Endothelial cell of hepatic sinusoid (primary cell): ENCODE measurements at regions not wholly inside any gene's neighbourhood (a gene's known extent, or its start where the extent isn't known, plus 50 kb on each side); places are given as distances from the start of the nearest gene placed in this dataset.

Source experiments
- in situ Hi-C: cut with HindIII; loops from 2 replicates; pipeline ENCODE4 v1.10.0; 2017; ENCODE audit warnings: low sequenced_read_pairs

- in situ Hi-C loops = no loop called here
These were observed 50.5 kb downstream of the RGS12 start for GRCh38 chr4:3343358-3343757.

- in situ Hi-C loops = no loop called here
These were observed 51.3 kb downstream of the RGS12 start for GRCh38 chr4:3344104-3344503.

GRCh38 chr4:3344596-3344995 lies 51.8 kb downstream of the RGS12 start:
- in situ Hi-C loops = no loop called here

GRCh38 chr4:3345384-3345783 lies 52.6 kb downstream of the RGS12 start:
- in situ Hi-C loops = no loop called here

GRCh38 chr4:3346146-3346545 lies 53.3 kb downstream of the RGS12 start:
- in situ Hi-C loops = no loop called here

GRCh38 chr4:3347871-3348270 lies 55.0 kb downstream of the RGS12 start:
- in situ Hi-C loops = no loop called here

- in situ Hi-C loops = no loop called here
These were observed 55.8 kb downstream of the RGS12 start for GRCh38 chr4:3348621-3349020.

- in situ Hi-C loops = no loop called here
These were observed 56.3 kb downstream of the RGS12 start for GRCh38 chr4:3349116-3349515.

GRCh38 chr4:3351997-3352396 lies 59.2 kb downstream of the RGS12 start:
- in situ Hi-C loops = no loop called here

- in situ Hi-C loops = no loop called here
These were observed 59.7 kb downstream of the RGS12 start for GRCh38 chr4:3352505-3352904.

- in situ Hi-C loops = no loop called here
These were observed 60.2 kb downstream of the RGS12 start for GRCh38 chr4:3352941-3353594.

GRCh38 chr4:3353752-3354454 lies 61.1 kb downstream of the RGS12 start:
- in situ Hi-C loops = no loop called here

- in situ Hi-C loops = no loop called here
These were observed 61.6 kb downstream of the RGS12 start for GRCh38 chr4:3354455-3354811.

- in situ Hi-C loops = no loop called here
These were observed 62.5 kb downstream of the RGS12 start for GRCh38 chr4:3355266-3355748.

GRCh38 chr4:3358656-3359055 lies 65.8 kb downstream of the RGS12 start:
- in situ Hi-C loops = no loop called here

- in situ Hi-C loops = loop anchor here (5.0 kb wide), 1 partner anchor 82 kb away; the partner anchor contains the start of gene HGFAC
These were observed 68.0 kb downstream of the RGS12 start for GRCh38 chr4:3360777-3361176.

- in situ Hi-C loops = loop anchor here (5.0 kb wide), 1 partner anchor 81 kb away; the partner anchor contains the start of gene HGFAC
These were observed 68.6 kb downstream of the RGS12 start for GRCh38 chr4:3361406-3361805.

GRCh38 chr4:3361896-3362295 lies 69.1 kb downstream of the RGS12 start:
- in situ Hi-C loops = loop anchor here (5.0 kb wide), 1 partner anchor 80 kb away; the partner anchor contains the start of gene HGFAC

GRCh38 chr4:3362431-3363287 lies 69.8 kb downstream of the RGS12 start:
- in situ Hi-C loops = loop anchor here (5.0 kb wide), 1 partner anchor 80 kb away; the partner anchor contains the start of gene HGFAC

GRCh38 chr4:3363411-3364141 lies 70.8 kb downstream of the RGS12 start:
- in situ Hi-C loops = loop anchor here (5.0 kb wide), 1 partner anchor 79 kb away; the partner anchor contains the start of gene HGFAC
